GM12865 (cell line): ENCODE measurements at regions not wholly inside any gene's neighbourhood (a gene's known extent, or its start where the extent isn't known, plus 50 kb on each side); places are given as distances from the start of the nearest gene placed in this dataset.
"Not testable (repeated sequence)": the region's sequence is repeated elsewhere in the genome, so short reads cannot be mapped to it uniquely, and the experiment has no call there.

ENCODE experiments used
- DNase-seq: peaks from one replicate; pipeline ENCODE4 v3.0.0; 2010; ENCODE audit warnings: low read depth
- H3K4me3 ChIP-seq: 2 replicates; pipeline ENCODE4 v1.5.1; 2011; ENCODE audit warnings: mild to moderate bottlenecking, low read depth, low read length, control low read depth
- TF ChIP-seq, protein P1 (sequence below): IDR thresholded peaks from 2 replicates; pipeline ENCODE4 v1.5.1; 2011; ENCODE audit warnings: low read length, control low read depth, low read depth, inconsistent platforms; ENCODE audit not compliant: insufficient read depth; ENCODE audit errors: missing control alignments

- no peak overlapping the region for H3K4me3 ChIP-seq
- TF ChIP-seq, protein P1, sequence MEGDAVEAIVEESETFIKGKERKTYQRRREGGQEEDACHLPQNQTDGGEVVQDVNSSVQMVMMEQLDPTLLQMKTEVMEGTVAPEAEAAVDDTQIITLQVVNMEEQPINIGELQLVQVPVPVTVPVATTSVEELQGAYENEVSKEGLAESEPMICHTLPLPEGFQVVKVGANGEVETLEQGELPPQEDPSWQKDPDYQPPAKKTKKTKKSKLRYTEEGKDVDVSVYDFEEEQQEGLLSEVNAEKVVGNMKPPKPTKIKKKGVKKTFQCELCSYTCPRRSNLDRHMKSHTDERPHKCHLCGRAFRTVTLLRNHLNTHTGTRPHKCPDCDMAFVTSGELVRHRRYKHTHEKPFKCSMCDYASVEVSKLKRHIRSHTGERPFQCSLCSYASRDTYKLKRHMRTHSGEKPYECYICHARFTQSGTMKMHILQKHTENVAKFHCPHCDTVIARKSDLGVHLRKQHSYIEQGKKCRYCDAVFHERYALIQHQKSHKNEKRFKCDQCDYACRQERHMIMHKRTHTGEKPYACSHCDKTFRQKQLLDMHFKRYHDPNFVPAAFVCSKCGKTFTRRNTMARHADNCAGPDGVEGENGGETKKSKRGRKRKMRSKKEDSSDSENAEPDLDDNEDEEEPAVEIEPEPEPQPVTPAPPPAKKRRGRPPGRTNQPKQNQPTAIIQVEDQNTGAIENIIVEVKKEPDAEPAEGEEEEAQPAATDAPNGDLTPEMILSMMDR: no peak
- no peak for DNase-seq
Measured at GRCh38 chr14:25322784-25323183, 272.8 kb upstream of the STXBP6 start.

- H3K4me3 ChIP-seq, DNase-seq: not testable (repeated sequence)
Measured at GRCh38 chr14:25316007-25316406, 266.1 kb upstream of the STXBP6 start.

GRCh38 chr14:25308244-25308643 lies 258.3 kb upstream of the STXBP6 start:
- H3K4me3 ChIP-seq: no peak overlapping the region
- DNase-seq: no peak
- TF ChIP-seq, protein P1: no peak

- TF ChIP-seq, protein P1: no peak
- no peak overlapping the region for H3K4me3 ChIP-seq
- DNase-seq: no peak
Measured at GRCh38 chr14:25303934-25304333, 254.0 kb upstream of the STXBP6 start.

- DNase-seq: no peak
- TF ChIP-seq, protein P1: no peak
- H3K4me3 ChIP-seq: no peak overlapping the region
Measured at GRCh38 chr14:25298238-25298637, 248.3 kb upstream of the STXBP6 start.

- not testable (repeated sequence) for DNase-seq, H3K4me3 ChIP-seq
Measured at GRCh38 chr14:25290154-25290553, 240.2 kb upstream of the STXBP6 start.

DNA sequence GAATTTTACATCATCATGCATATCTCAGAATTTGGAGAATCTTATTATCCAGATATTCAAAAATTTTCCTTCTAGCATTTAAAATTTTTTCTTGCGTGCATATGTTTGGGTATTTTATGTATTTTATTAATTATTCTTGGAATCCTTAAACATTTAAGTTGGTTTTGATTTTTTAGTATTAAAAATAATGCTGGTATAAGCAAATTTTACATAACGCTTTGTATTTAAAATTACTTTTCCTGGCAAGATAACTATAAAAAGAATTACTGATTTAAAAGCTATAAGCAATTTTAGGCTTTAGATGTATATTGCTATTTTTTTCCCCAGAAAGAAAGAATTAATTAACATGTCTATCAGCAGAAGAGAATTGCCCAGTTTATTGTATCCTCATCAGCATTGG lies 224.6 kb upstream of the STXBP6 start:
- TF ChIP-seq, protein P1: no peak
- no peak overlapping the region for H3K4me3 ChIP-seq
- DNase-seq: no peak

DNA sequence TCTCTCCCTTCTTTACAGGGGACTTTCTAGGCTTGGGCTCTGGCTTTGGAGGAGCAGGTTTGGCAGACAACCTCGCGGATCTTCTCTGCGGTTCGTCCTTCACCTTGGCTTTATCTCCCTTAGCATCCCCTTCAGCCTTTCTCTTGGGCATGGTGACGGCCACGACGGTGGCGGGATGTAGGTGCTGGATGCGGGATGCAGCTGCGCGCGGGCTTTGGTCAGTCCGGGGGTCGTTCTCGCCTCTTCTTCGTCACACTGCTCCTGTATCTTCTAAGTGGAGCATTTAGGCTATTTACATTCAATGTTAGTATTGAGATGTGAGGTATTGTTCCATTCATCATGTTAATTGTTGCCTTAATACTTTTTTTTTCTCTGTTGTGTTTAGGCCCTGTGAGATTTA lies 217.2 kb upstream of the STXBP6 start:
- TF ChIP-seq, protein P1: no peak
- H3K4me3 ChIP-seq: no peak overlapping the region
- no peak for DNase-seq
